AG09319 (cell line): ENCODE measurements at regions not wholly inside any gene's neighbourhood (a gene's known extent, or its start where the extent isn't known, plus 50 kb on each side); places are given as distances from the start of the nearest gene placed in this dataset.
"Not testable (repeated sequence)": the region's sequence is repeated elsewhere in the genome, so short reads cannot be mapped to it uniquely, and the experiment has no call there.

Source experiments
- DNase-seq: peaks from one replicate; pipeline ENCODE4 v3.0.0-alpha.2; 2010; ENCODE audit warnings: low read depth; ENCODE audit errors: extremely low read depth
- TF ChIP-seq, protein P1 (sequence below): IDR thresholded peaks from 2 replicates; pipeline ENCODE4 v1.5.1; 2011; ENCODE audit warnings: low read depth, mild to moderate bottlenecking, inconsistent platforms, low read length, moderate library complexity

DNA sequence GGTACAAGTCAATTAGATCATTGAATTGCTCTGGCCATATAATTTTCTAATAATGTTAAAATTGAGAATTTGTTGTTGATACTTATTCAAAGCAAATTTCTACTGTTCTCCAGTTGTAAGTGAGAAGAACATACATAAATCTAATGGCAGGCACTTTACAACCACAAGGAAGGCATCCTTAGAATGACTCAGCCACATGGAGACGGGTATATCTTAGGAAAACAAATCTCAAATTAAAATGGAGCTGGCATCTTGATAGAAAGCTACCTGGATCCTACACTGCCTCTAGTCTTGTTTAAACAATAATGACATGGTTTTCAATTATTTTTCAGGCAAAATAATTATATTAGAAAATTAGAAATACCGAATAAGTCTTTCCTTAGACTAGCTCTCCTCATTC, 1183.7 kb upstream of the SORCS1 start:
- DNase-seq = no peak
- TF ChIP-seq, protein P1, sequence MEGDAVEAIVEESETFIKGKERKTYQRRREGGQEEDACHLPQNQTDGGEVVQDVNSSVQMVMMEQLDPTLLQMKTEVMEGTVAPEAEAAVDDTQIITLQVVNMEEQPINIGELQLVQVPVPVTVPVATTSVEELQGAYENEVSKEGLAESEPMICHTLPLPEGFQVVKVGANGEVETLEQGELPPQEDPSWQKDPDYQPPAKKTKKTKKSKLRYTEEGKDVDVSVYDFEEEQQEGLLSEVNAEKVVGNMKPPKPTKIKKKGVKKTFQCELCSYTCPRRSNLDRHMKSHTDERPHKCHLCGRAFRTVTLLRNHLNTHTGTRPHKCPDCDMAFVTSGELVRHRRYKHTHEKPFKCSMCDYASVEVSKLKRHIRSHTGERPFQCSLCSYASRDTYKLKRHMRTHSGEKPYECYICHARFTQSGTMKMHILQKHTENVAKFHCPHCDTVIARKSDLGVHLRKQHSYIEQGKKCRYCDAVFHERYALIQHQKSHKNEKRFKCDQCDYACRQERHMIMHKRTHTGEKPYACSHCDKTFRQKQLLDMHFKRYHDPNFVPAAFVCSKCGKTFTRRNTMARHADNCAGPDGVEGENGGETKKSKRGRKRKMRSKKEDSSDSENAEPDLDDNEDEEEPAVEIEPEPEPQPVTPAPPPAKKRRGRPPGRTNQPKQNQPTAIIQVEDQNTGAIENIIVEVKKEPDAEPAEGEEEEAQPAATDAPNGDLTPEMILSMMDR = no peak

DNA sequence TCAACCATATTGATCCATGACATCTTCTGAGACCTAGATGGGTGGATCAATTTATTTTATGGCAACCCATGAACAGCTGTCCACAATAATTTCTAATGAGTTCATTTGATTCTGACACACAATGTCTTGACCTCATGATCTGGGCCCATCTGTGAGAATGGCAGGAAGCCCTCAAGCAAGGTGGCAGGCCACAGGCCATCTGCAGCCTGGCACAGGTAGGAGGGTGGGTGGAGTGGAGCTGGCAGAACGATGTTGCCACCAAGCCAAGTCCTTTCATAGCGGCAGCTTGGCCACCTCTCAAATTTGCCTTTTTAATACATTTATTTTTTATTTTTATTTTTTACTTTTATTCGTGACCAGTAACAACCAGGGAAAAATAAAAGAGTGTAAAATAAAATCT, 1181.6 kb upstream of the SORCS1 start:
- TF ChIP-seq, protein P1 = no peak
- no peak for DNase-seq

DNA sequence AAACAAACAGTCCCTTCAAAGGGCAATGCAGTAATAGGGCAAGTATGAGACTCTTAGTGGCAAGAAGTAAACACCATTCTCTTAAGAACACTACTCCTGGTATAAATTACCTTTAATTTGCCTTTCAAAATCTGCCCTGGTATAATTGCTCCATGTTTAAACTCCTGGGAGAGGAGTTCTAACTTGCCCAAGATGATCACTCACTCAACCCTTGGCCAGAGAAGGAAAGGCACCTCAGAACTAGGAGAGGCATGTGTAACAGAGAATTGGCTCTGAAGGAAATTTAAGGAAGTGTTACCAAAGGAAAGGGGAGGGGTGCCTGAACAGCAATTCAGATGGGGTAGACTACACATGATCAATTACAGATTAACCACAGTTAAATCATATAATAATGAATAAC, 1173.6 kb upstream of the SORCS1 start:
- DNase-seq = no peak
- TF ChIP-seq, protein P1 = no peak

DNA sequence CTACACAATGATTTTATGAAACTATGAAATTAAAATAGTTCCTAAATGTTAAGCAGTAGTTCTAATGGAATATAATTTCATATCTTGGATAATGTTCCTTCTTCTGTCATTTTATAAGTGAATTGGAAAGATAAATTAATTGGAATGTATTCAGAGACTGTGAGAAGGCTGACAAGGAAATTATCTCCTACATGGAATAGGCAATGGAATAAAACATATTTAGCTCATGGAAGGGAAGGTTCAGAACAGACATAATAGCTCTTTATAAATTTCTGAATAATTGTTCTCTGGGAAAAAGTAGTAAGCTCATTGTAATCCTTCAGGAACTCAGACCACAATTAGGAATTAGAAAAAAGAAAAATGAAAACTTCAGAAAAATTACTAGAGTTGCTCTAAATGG, 1172.3 kb upstream of the SORCS1 start:
- DNase-seq = no peak
- TF ChIP-seq, protein P1 = no peak

DNA sequence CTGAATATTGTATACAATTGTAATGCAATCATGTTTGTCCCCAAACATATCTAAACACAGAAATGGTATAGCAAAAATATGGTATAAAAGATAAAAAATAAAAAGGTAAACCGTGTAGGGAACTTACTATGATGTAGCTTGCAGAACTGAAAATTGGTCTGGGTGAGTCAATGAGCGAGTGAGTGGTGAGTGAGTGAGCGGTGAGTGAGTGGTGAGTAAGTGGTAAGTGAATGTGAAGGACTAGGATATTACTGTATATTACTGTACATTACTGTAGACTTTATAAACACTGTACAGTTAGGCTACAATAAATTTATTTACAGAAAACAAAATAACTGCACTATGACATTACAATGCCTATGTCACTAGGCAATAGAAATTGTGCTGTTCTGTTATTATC, 1163.2 kb upstream of the SORCS1 start:
- no peak for DNase-seq
- TF ChIP-seq, protein P1 = no peak

DNA sequence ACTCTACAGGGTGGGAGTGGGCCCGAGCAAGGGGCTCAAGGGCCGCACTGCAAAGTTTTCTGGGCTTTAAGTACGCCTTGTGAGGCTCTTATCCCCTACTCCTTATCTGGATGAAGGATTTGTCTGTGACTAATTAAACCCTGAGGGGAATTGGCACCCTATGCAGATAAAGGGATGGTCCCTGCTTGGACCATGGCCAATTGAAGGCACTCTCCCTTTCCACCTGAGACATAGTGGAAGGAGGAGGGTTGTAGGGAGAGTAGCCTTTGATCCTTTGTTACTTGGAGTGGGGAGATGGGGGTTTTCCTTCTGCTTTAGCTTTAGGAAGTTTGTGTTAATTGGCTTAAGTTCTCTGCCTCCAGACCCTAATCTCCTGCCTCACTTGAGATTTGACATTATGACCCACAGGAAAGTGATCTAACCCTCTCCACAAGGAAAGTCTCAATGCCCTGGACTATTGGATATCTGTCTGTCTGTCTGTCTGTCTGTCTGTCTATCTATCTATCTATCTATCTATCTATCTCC, 1158.8 kb upstream of the SORCS1 start:
- TF ChIP-seq, protein P1 = no peak
- DNase-seq = no peak

DNA sequence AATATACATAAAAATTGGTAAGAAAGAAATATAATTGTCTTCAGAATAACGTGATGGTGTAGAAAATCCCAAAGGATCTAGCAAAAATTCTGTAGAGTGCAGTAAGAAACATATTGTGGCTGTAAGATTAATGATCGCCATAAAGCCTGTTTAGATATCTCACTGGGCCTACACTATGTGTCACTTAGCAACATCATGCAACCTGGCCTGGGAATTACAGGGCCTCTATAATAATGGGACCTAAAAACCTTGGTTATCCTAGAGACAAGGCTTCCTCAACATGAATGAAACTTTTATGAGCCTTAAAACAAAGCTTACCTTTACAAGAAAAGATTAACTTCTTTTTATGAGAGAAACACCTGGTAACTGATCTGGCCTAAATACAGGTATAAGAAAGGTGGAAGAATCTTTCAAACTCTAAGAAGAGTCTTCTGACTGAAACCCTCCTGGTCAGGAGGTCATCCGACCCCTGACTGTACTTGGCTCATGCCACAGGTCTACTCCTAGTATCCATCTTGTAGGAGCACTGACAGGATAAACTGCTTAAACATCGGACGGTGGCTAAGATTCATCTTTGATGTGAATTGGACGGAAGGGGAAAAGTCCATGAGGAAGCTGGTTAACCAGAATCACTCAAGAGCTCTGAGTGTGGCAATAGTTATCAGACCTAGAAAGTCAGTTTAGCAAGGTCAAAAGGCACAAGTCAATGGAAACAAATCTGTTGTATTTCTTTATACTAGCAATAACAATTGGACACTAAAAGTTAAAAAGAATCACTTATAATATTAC, 1155.1 kb upstream of the SORCS1 start:
- TF ChIP-seq, protein P1 = no peak
- no peak for DNase-seq

DNA sequence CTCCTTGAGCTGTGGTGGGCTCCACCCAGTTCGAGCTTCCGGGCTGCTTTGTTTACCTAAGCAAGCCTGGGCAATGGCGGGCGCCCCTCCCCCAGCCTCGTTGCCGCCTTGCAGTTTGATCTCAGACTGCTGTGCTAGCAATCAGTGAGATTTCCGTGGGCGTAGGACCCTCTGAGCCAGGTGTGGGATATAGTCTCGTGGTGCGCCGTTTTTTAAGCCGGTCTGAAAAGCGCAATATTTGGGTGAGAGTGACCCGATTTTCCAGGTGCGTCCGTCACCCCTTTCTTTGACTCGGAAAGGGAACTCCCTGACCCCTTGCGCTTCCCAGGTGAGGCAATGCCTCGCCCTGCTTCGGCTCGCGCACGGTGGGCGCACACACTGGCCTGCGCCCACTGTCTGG, 1151.1 kb upstream of the SORCS1 start:
- not testable (repeated sequence) for DNase-seq
